BJ (cell line): ENCODE measurements at regions not wholly inside any gene's neighbourhood (a gene's known extent, or its start where the extent isn't known, plus 50 kb on each side); places are given as distances from the start of the nearest gene placed in this dataset.

Source experiments
- CTCF ChIA-PET: fragments of 350-600 bp; formaldehyde crosslinking; extraction: SDS; loops from one replicate; lab custom pipeline; 2021; ENCODE audit warnings: antibody characterized with exemption, inconsistent platforms; lab: Yijun Ruan, JAX
- POLR2A ChIA-PET: fragments of 300-600 bp; sonication (Branson Sonifier 250); formaldehyde crosslinking; extraction: SDS; loops from one replicate; lab custom pipeline; 2021; ENCODE audit warnings: antibody characterized with exemption; lab: Charles Lee
- DNase-seq: peaks from one replicate; pipeline ENCODE4 v3.0.0-alpha.2; 2011; ENCODE audit warnings: low read depth
- H3K27me3 ChIP-seq: 2 replicates; pipeline ENCODE4 v1.6.0; 2011; ENCODE audit warnings: low read length; ENCODE audit not compliant: control insufficient read depth, insufficient read depth
- H3K36me3 ChIP-seq: 2 replicates; pipeline ENCODE4 v1.5.1; 2011; ENCODE audit warnings: low read length; ENCODE audit not compliant: control insufficient read depth, insufficient read depth
- H3K4me3 ChIP-seq: 2 replicates; pipeline ENCODE4 v1.5.1; 2011; ENCODE audit warnings: low read depth, mild to moderate bottlenecking, control low read depth, low read length
- TF ChIP-seq, protein P1 (sequence below): IDR thresholded peaks from 2 replicates; pipeline ENCODE4 v1.5.1; 2011; ENCODE audit warnings: low read depth, mild to moderate bottlenecking, control low read depth, inconsistent platforms, low read length, moderate library complexity; ENCODE audit not compliant: insufficient read depth

DNA sequence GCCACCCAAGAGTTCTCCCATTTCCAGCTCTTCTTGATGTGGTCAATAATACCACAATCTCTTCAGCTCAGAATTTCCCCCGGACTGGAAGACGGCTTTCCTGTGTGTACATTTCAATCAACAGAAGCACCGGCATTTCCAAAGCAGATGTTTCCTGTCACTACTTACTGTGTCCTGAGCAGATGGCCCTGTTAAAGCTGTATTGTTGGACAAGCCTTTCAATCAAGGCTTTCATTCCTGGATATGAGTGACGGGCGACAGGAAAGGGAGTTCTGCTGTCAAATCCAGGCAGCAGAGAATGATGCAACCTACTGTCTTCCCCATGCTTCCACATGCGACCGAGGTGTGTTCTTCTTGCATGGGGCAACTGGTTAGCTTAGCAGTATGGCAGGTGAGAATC, 76.4 kb upstream of the CCDC60 start:
- no peak for DNase-seq
- TF ChIP-seq, protein P1, sequence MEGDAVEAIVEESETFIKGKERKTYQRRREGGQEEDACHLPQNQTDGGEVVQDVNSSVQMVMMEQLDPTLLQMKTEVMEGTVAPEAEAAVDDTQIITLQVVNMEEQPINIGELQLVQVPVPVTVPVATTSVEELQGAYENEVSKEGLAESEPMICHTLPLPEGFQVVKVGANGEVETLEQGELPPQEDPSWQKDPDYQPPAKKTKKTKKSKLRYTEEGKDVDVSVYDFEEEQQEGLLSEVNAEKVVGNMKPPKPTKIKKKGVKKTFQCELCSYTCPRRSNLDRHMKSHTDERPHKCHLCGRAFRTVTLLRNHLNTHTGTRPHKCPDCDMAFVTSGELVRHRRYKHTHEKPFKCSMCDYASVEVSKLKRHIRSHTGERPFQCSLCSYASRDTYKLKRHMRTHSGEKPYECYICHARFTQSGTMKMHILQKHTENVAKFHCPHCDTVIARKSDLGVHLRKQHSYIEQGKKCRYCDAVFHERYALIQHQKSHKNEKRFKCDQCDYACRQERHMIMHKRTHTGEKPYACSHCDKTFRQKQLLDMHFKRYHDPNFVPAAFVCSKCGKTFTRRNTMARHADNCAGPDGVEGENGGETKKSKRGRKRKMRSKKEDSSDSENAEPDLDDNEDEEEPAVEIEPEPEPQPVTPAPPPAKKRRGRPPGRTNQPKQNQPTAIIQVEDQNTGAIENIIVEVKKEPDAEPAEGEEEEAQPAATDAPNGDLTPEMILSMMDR, result no peak
- Histone ChIP-seq H3K27me3 (no peaks in the 10 kb centered on the region), H3K4me3 (no peak overlapping the region), H3K36me3 (no peaks in the 10 kb centered on the region)
- ChIA-PET POLR2A (no interaction called here), CTCF (no interaction called here)

DNA sequence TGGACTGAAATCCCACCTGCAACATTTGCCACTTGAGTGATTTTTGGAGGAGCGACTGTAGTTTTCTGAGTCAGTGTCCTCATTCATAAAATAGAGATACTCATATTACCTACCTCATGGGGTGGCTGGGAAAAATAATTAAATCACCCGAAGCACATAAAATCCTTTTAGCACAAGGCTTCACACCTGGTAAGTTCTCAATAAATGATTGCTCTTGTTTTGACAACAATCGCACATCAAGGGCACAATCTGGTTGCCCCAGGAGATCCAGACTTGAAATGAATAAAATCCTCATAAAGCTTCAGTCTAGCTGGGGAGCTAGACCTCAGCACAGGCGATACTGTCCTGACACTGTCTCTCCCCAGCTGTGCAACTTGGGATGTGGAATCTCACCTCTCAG, 76.0 kb upstream of the CCDC60 start:
- no peaks in the 10 kb centered on the region for H3K36me3 ChIP-seq
- POLR2A ChIA-PET, result no interaction called here
- H3K27me3 ChIP-seq, result no peaks in the 10 kb centered on the region
- no peak overlapping the region for H3K4me3 ChIP-seq
- no peak for DNase-seq
- CTCF ChIA-PET, result no interaction called here
- TF ChIP-seq, protein P1, result no peak

DNA sequence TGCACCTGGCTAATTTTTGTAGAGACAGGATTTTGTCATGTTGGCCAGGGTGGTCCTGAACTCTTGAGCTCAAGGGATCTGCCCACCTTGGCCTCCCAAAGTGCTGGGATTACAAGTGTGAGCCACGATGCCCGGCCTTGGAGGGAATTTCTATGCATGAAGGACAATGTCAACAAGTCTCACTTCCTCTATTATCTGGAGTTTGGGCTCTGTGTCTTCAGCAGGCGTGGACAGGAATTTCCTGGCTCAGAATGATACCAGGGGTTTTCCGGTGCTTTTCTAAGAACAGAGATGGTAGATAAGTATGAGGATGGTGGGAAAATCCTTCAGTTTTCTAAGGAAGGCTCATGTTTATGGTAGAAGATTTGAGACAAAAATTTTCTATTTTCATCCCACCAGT, 75.0 kb upstream of the CCDC60 start:
- DNase-seq, result no peak
- CTCF ChIA-PET, result no interaction called here
- Histone ChIP-seq H3K27me3 (no peaks in the 10 kb centered on the region), H3K36me3 (no peaks in the 10 kb centered on the region), H3K4me3 (no peak overlapping the region)
- POLR2A ChIA-PET, result no interaction called here
- TF ChIP-seq, protein P1, result no peak

DNA sequence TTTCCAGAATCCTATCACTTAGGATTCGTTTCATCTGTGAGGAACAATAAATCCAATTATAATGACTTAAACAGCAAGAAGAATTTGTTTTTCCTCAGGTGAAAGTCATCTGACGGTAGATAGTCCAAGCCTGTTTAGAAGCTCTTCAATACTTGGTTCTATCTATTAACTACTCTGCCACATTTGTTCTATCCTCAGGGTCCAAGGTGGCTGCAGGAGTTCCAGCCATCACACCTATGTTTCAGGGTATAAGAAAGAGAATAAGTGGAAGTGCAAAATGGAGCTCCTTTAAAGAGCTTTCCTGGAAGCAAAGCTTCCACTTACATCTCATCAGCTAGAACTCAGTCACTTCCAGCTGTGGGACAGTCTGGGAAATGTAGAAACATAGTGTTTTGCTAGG, 72.1 kb upstream of the CCDC60 start:
- TF ChIP-seq, protein P1, result no peak
- DNase-seq, result no peak
- ChIA-PET POLR2A (no interaction called here), CTCF (no interaction called here)
- no peaks in the 10 kb centered on the region for H3K27me3 ChIP-seq
- no peak overlapping the region for H3K4me3 ChIP-seq
- H3K36me3 ChIP-seq, result no peaks in the 10 kb centered on the region

DNA sequence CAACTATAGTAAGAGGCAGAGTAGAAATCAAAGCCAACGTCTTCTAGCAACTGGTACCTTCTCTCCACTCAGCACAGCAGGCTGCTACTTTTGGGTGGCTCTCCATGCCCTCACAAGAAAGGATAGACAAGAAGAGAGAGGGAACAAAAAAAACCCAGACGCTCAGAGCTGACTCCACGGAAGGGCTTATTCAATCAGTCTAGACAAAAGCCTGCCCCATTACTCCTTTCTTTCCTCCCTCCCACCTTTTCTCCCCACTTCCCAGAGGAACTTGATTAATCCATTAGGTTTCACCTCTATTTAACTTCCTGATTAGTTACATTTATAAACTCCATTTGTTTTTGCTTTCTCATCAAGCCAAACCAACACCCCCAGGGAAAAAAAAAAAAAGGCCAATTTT, 71.1 kb upstream of the CCDC60 start:
- no peaks in the 10 kb centered on the region for H3K27me3 ChIP-seq
- CTCF ChIA-PET, result no interaction called here
- H3K36me3 ChIP-seq, result no peaks in the 10 kb centered on the region
- H3K4me3 ChIP-seq, result no peak overlapping the region
- POLR2A ChIA-PET, result no interaction called here
- no peak for DNase-seq
- TF ChIP-seq, protein P1, result no peak
